HG03025 (cell line): ENCODE measurements at regions not wholly inside any gene's neighbourhood (a gene's known extent, or its start where the extent isn't known, plus 50 kb on each side); places are given as distances from the start of the nearest gene placed in this dataset.
"Not testable (repeated sequence)": the region's sequence is repeated elsewhere in the genome, so short reads cannot be mapped to it uniquely, and the experiment has no call there.

Experiments
- ATAC-seq: cut with Tn5 transposase; IDR thresholded peaks from one replicate; pipeline ENCODE4 v1.9.1; 2021; ENCODE audit warnings: mild to moderate bottlenecking, moderate library complexity; ENCODE audit not compliant: unreplicated experiment, low FRiP score

- ATAC-seq, result no peak
These were observed 365.1 kb upstream of the PDE3A start for GRCh38 chr12:20003252-20003651.

- no peak for ATAC-seq
These were observed 363.4 kb upstream of the PDE3A start for GRCh38 chr12:20004952-20005351.

- ATAC-seq, result no peak
These were observed 361.2 kb upstream of the PDE3A start for GRCh38 chr12:20006871-20007730.

GRCh38 chr12:20009965-20010364 lies 358.4 kb upstream of the PDE3A start:
- ATAC-seq, result not testable (repeated sequence)

GRCh38 chr12:20011200-20011599 lies 357.1 kb upstream of the PDE3A start:
- no peak for ATAC-seq

GRCh38 chr12:20017802-20018201 lies 350.5 kb upstream of the PDE3A start:
- no peak for ATAC-seq

- ATAC-seq, result no peak
These were observed 349.9 kb upstream of the PDE3A start for GRCh38 chr12:20018406-20018805.

GRCh38 chr12:20024194-20024593 lies 344.1 kb upstream of the PDE3A start:
- no peak for ATAC-seq

GRCh38 chr12:20028033-20028432 lies 340.3 kb upstream of the PDE3A start:
- no peak for ATAC-seq

- no peak for ATAC-seq
These were observed 337.5 kb upstream of the PDE3A start for GRCh38 chr12:20030826-20031225.

GRCh38 chr12:20039562-20039961 lies 328.8 kb upstream of the PDE3A start:
- no peak for ATAC-seq

GRCh38 chr12:20040184-20040583 lies 328.2 kb upstream of the PDE3A start:
- ATAC-seq, result no peak

- no peak for ATAC-seq
These were observed 327.5 kb upstream of the PDE3A start for GRCh38 chr12:20040831-20041230.

- no peak for ATAC-seq
These were observed 324.0 kb upstream of the PDE3A start for GRCh38 chr12:20044351-20044750.

- no peak for ATAC-seq
These were observed 323.5 kb upstream of the PDE3A start for GRCh38 chr12:20044846-20045245.

- ATAC-seq, result no peak
These were observed 320.4 kb upstream of the PDE3A start for GRCh38 chr12:20047901-20048300.

- ATAC-seq, result no peak
These were observed 318.1 kb upstream of the PDE3A start for GRCh38 chr12:20050221-20050620.

GRCh38 chr12:20053782-20054181 lies 314.6 kb upstream of the PDE3A start:
- no peak for ATAC-seq

GRCh38 chr12:20055856-20056255 lies 312.5 kb upstream of the PDE3A start:
- ATAC-seq, result no peak

- no peak for ATAC-seq
These were observed 310.9 kb upstream of the PDE3A start for GRCh38 chr12:20057398-20057797.

- ATAC-seq, result no peak
These were observed 305.2 kb upstream of the PDE3A start for GRCh38 chr12:20063116-20063515.

- no peak for ATAC-seq
These were observed 290.7 kb upstream of the PDE3A start for GRCh38 chr12:20077618-20078017.
